ENCODE measurements at regions not wholly inside any gene's neighbourhood (a gene's known extent, or its start where the extent isn't known, plus 50 kb on each side); places are given as distances from the start of the nearest gene placed in this dataset.

GRCh38 chr6:33880104-33880678 lies 76.4 kb upstream of the MLN start (continued):
- TF ChIP-seq CEBPB (IDR thresholded peaks at IDR 0.05; ENCODE audit: borderline replicate concordance in 1 of 2, low read depth in 2 of 2, low read length in 2 of 2) = no peak
- TF ChIP-seq PML (IDR thresholded peaks at IDR 0.05; ENCODE audit: low read length) = no peak

GRCh38 chr6:33878562-33878961 lies 74.8 kb upstream of the MLN start:
- POLR2A ChIA-PET = no interaction called here

More at GRCh38 chr6:33878562-33878961, 74.8 kb upstream of the MLN start:
- ChIA-PET SMC1A (ENCODE audit: uncharacterized antibody, unreplicated experiment) (interaction anchor here (1.1 kb wide), 1 partner anchor 22 kb away, joined by 3 read pairs; no protein-coding TSS in a partner anchor), RAD21 (ENCODE audit: unreplicated experiment) (no interaction called here), CTCF (no interaction called here)
- intact Hi-C loops (cut with micrococcal nuclease; ENCODE audit: unreplicated experiment) (no loop called here), in situ Hi-C loops (cut with MboI) (no loop called here)
- no peaks in the 10 kb centered on the region for H3K79me2 ChIP-seq (ENCODE audit: control insufficient read depth, insufficient read depth, low read length)
- DNase-seq (ENCODE audit: low read depth, low spot score) = no peak
- FAIRE-seq = no peak
- H3K4me2 ChIP-seq (ENCODE audit: control insufficient read depth, insufficient read depth) = no peak overlapping the region
- no peak overlapping the region for H3K27ac ChIP-seq (ENCODE audit: control insufficient read depth, insufficient read depth)
- no peaks in the 10 kb centered on the region; a peak in 2 of 4 replicates for H3K27me3 ChIP-seq (replicated peaks in 1 of 2; ENCODE audit: control insufficient read depth in 2 of 2, insufficient read depth in 2 of 2, low read length in 1 of 2)
- H4K20me1 ChIP-seq (ENCODE audit: control insufficient read depth, insufficient read depth) = no peaks in the 10 kb centered on the region
- H3K36me3 ChIP-seq (ENCODE audit: control insufficient read depth in 2 of 2, insufficient read depth in 2 of 2, low read length in 1 of 2) = no peaks in the 10 kb centered on the region
- no peaks in the 10 kb centered on the region for H3K4me1 ChIP-seq (ENCODE audit: control insufficient read depth, insufficient read depth, low read length)
- H2AFZ ChIP-seq (ENCODE audit: control insufficient read depth, low read depth, low read length) = no peak overlapping the region
- H3K9ac ChIP-seq (ENCODE audit: control insufficient read depth, insufficient read depth, low read length) = no peak overlapping the region
- no peak for ATAC-seq
- no peak overlapping the region for H3K4me3 ChIP-seq
- BruUV-seq (replicated peaks) = no TSS peak
- WGBS (ENCODE audit: insufficient coverage, insufficient replicate concordance, low lambda C conversion rate, missing lambda C conversion rate) = 17% methylated on average over 4 of the region's 4 CpGs
- no peak for TF ChIP-seq ZBTB4 (CRISPR knock-in tag; IDR thresholded peaks at IDR 0.05)
- no peak for TF ChIP-seq SMAD1 (IDR thresholded peaks at IDR 0.05; ENCODE audit: low read depth, partially characterized antibody)
- TF ChIP-seq GABPA (IDR thresholded peaks at IDR 0.05; ENCODE audit: low read depth) = no peak
- no peak for TF ChIP-seq NRF1 (conservative IDR thresholded peaks at IDR 0.05; ENCODE audit: low read depth, low read length)
- TF ChIP-seq NR2C2 (IDR thresholded peaks at IDR 0.05; ENCODE audit: borderline replicate concordance, control insufficient read depth, insufficient read length, low read depth) = no peak
- TF ChIP-seq BACH1 (IDR thresholded peaks at IDR 0.05; ENCODE audit: borderline replicate concordance) = no peak
- no peak for TF ChIP-seq NFIC (IDR thresholded peaks at IDR 0.05; ENCODE audit: low read depth, low read length)
- TF ChIP-seq KLF5 (IDR thresholded peaks at IDR 0.05; ENCODE audit: partially characterized antibody) = no peak
- TF ChIP-seq NKRF (conservative IDR thresholded peaks at IDR 0.05) = no peak
- no peak for TF ChIP-seq SIN3A (IDR thresholded peaks at IDR 0.05; ENCODE audit: low read depth, low read length)
- no peak for TF ChIP-seq TCF3 (IDR thresholded peaks at IDR 0.05; ENCODE audit: borderline replicate concordance, insufficient read depth, low read depth, low read length)
- no peak for TF ChIP-seq POLR2A (IDR thresholded peaks at IDR 0.05; ENCODE audit: low read depth, low read length)
- no peak for TF ChIP-seq SREBF1 (IDR thresholded peaks at IDR 0.05; ENCODE audit: low read length)
- H3K9me3 ChIP-seq (replicated peaks; ENCODE audit: control insufficient read depth, insufficient read depth, low read length) = no peaks in the 10 kb centered on the region
